ENCODE measurements at regions not wholly inside any gene's neighbourhood (a gene's known extent, or its start where the extent isn't known, plus 50 kb on each side); places are given as distances from the start of the nearest gene placed in this dataset.

DNA sequence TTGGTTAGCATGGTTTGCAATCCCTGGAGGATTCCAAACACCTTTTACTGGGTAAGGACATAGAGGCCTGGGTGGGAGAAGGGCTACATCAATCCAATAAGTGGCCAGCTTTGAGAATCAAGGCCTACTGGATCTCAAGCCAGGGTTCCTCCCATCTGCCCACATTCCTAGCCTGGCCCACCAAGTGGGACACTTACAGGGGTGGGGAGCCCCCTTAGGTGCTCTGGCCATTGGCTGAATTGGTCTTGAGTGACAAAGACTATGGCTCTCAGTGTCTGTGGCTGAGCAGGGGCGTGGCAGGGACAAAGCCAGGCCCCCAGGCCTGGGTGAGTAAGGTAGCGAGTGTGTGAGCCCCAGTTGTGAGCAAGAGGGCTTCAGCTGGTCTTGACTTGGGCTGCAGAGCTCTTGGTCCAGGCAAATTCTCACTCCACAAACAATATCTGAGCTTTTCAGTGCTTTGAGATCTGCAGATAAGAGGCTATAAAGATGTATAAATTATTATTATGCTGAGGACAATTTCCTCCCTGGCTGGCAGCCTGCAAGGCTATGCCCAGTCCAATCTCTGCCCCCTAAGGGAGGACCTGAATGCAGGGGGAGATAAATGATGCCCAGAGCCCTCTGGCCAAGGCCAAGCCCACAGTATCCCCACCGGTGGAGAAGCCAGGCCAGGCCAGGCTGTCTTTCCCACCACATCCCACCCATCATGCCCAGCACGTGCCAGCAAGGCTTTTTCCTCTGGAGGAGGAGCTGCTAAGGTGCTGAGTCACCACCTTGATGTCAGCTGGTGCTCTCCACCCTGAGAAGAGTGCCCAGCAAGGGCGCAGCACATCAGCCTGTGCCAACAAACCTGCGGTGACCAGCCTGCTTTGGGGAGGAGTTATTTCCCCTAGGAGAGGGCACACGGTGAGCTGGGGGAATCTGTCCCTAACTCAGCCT, 80.7 kb upstream of the DUSP5 start:
- no peak for TF ChIP-seq EZH2 (IDR thresholded peaks at IDR 0.05; ENCODE audit: low read length, missing control alignments)
- TF ChIP-seq, protein P1, sequence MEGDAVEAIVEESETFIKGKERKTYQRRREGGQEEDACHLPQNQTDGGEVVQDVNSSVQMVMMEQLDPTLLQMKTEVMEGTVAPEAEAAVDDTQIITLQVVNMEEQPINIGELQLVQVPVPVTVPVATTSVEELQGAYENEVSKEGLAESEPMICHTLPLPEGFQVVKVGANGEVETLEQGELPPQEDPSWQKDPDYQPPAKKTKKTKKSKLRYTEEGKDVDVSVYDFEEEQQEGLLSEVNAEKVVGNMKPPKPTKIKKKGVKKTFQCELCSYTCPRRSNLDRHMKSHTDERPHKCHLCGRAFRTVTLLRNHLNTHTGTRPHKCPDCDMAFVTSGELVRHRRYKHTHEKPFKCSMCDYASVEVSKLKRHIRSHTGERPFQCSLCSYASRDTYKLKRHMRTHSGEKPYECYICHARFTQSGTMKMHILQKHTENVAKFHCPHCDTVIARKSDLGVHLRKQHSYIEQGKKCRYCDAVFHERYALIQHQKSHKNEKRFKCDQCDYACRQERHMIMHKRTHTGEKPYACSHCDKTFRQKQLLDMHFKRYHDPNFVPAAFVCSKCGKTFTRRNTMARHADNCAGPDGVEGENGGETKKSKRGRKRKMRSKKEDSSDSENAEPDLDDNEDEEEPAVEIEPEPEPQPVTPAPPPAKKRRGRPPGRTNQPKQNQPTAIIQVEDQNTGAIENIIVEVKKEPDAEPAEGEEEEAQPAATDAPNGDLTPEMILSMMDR (conservative IDR thresholded peaks at IDR 0.05 in 1 of 2, IDR thresholded peaks at IDR 0.05 in 1 of 2; ENCODE audit: low read depth in 1 of 2, low read length in 2 of 2), result no peak
- DNase-seq (ENCODE audit: low read depth in 2 of 2), result no peak
- no peak overlapping the region for H2AFZ ChIP-seq (ENCODE audit: low read length)

DNA sequence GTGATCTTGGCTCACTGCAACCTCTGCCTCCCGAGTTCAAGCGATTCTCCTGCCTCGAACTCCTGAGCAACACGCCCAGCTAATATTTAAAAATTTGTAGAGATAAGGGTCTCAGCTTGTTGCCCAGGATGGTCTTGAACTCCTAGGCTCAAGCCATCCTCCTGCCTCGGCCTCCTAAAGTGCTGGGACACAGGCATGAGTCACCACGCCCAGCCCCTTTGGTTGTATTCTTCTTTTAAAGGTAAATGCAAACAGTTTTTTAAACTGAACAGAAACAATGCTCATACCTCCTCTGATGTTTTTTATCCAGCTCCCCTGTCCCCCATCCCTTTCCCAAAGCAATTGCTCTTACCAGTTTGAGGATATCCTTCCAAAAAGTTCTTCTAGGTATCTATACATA, 79.5 kb upstream of the DUSP5 start:
- no peak overlapping the region for H3K27ac ChIP-seq (ENCODE audit: insufficient read depth, low read length)
- H3K4me3 ChIP-seq (replicated peaks in 1 of 4; ENCODE audit: control extremely low read depth in 1 of 4, insufficient read depth in 1 of 4, low read depth in 3 of 4, low read length in 4 of 4), result no peak overlapping the region
- no peaks in the 10 kb centered on the region for H4K20me1 ChIP-seq (ENCODE audit: control insufficient read depth, extremely low read depth, insufficient read depth, low read length)
- no peaks in the 10 kb centered on the region for H3K27me3 ChIP-seq (ENCODE audit: control insufficient read depth, insufficient read depth, low read length)
- H3K36me3 ChIP-seq (ENCODE audit: control insufficient read depth, insufficient read depth, low read length), result no peaks in the 10 kb centered on the region
- H2AFZ ChIP-seq (ENCODE audit: low read length), result no peak overlapping the region
- no peak for TF ChIP-seq EZH2 (IDR thresholded peaks at IDR 0.05; ENCODE audit: low read length, missing control alignments)
- TF ChIP-seq, protein P1 (conservative IDR thresholded peaks at IDR 0.05 in 1 of 2, IDR thresholded peaks at IDR 0.05 in 1 of 2; ENCODE audit: low read depth in 1 of 2, low read length in 2 of 2), result no peak
- DNase-seq (ENCODE audit: low read depth in 2 of 2), result no peak
- no peaks in the 10 kb centered on the region for H3K79me2 ChIP-seq (ENCODE audit: control insufficient read depth, insufficient read depth, low read length)
- no peak overlapping the region for H3K4me2 ChIP-seq (ENCODE audit: extremely low read depth, insufficient read depth, low read length)
- no peaks in the 10 kb centered on the region for H3K4me1 ChIP-seq (ENCODE audit: control insufficient read depth, extremely low read depth, insufficient read depth, low read length)
- H3K9me3 ChIP-seq (ENCODE audit: control insufficient read depth, insufficient read depth, low read depth, low read length), result no peaks in the 10 kb centered on the region
- H3K9ac ChIP-seq (ENCODE audit: insufficient read depth, low read length), result no peak overlapping the region

More for the DNA sequence above, 80.7 kb upstream of the DUSP5 start:
- Histone ChIP-seq H3K9ac (ENCODE audit: insufficient read depth, low read length) (no peak overlapping the region), H3K9me3 (ENCODE audit: control insufficient read depth, insufficient read depth, low read depth, low read length) (no peaks in the 10 kb centered on the region), H3K27ac (ENCODE audit: insufficient read depth, low read length) (no peak overlapping the region), H3K4me3 (replicated peaks in 1 of 4; ENCODE audit: control extremely low read depth in 1 of 4, insufficient read depth in 1 of 4, low read depth in 3 of 4, low read length in 4 of 4) (no peak overlapping the region), H3K4me1 (ENCODE audit: control insufficient read depth, extremely low read depth, insufficient read depth, low read length) (peaks cover 1% of the 10 kb centered on the region), H3K36me3 (ENCODE audit: control insufficient read depth, insufficient read depth, low read length) (no peaks in the 10 kb centered on the region), H3K4me2 (ENCODE audit: extremely low read depth, insufficient read depth, low read length) (no peak overlapping the region), H4K20me1 (ENCODE audit: control insufficient read depth, extremely low read depth, insufficient read depth, low read length) (no peaks in the 10 kb centered on the region), H3K79me2 (ENCODE audit: control insufficient read depth, insufficient read depth, low read length) (no peaks in the 10 kb centered on the region), H3K27me3 (ENCODE audit: control insufficient read depth, insufficient read depth, low read length) (no peaks in the 10 kb centered on the region)

DNA sequence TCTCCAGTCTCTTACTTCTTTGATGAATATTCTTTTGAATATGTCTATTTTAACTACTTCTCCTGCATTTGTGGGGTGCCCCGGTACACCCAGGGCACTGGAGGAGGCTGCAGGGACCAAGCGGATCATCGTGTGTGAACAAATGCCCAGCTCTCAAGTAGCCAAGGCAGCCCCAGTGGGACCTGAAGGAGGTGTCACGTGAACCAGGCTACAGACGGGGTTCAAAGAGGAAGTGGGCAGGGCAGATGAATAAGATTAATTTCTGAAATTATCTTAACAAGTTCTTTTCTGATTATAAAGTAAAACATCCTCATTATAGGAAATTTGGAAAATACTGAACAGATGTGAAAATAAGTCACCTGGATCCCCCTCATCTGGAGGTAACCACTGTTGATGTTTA, 78.4 kb upstream of the DUSP5 start:
- no peaks in the 10 kb centered on the region for H4K20me1 ChIP-seq (ENCODE audit: control insufficient read depth, extremely low read depth, insufficient read depth, low read length)
- no peak overlapping the region for H3K27ac ChIP-seq (ENCODE audit: insufficient read depth, low read length)
- H3K36me3 ChIP-seq (ENCODE audit: control insufficient read depth, insufficient read depth, low read length), result no peaks in the 10 kb centered on the region
- DNase-seq (ENCODE audit: low read depth in 2 of 2), result no peak
- no peaks in the 10 kb centered on the region for H3K4me1 ChIP-seq (ENCODE audit: control insufficient read depth, extremely low read depth, insufficient read depth, low read length)
- H3K4me2 ChIP-seq (ENCODE audit: extremely low read depth, insufficient read depth, low read length), result no peak overlapping the region
- no peaks in the 10 kb centered on the region for H3K9me3 ChIP-seq (ENCODE audit: control insufficient read depth, insufficient read depth, low read depth, low read length)
- H3K27me3 ChIP-seq (ENCODE audit: control insufficient read depth, insufficient read depth, low read length), result no peaks in the 10 kb centered on the region
- no peak overlapping the region for H2AFZ ChIP-seq (ENCODE audit: low read length)
- no peak overlapping the region for H3K4me3 ChIP-seq (replicated peaks in 1 of 4; ENCODE audit: control extremely low read depth in 1 of 4, insufficient read depth in 1 of 4, low read depth in 3 of 4, low read length in 4 of 4)
- H3K79me2 ChIP-seq (ENCODE audit: control insufficient read depth, insufficient read depth, low read length), result no peaks in the 10 kb centered on the region
- H3K9ac ChIP-seq (ENCODE audit: insufficient read depth, low read length), result no peak overlapping the region
- no peak for TF ChIP-seq EZH2 (IDR thresholded peaks at IDR 0.05; ENCODE audit: low read length, missing control alignments)
- TF ChIP-seq, protein P1 (conservative IDR thresholded peaks at IDR 0.05 in 1 of 2, IDR thresholded peaks at IDR 0.05 in 1 of 2; ENCODE audit: low read depth in 1 of 2, low read length in 2 of 2), result no peak

All from fibroblast of lung (primary cell).